SJCRH30 (cell line): ENCODE measurements at regions not wholly inside any gene's neighbourhood (a gene's known extent, or its start where the extent isn't known, plus 50 kb on each side); places are given as distances from the start of the nearest gene placed in this dataset.

Source experiments
- DNase-seq, 2 experiments: peaks; one replicate each; pipeline ENCODE4 v3.0.0-alpha.2; 2015 to 2020
- H3K27ac ChIP-seq: fragments of 250-450 bp; sonication (Bioruptor Pico); 2 replicates; pipeline ENCODE4 v1.5.1; 2020; ENCODE audit warnings: mild to moderate bottlenecking, moderate library complexity
- H3K27me3 ChIP-seq: fragments of 250-450 bp; sonication (Bioruptor Pico); 2 replicates; pipeline ENCODE4 v1.5.1; 2020; ENCODE audit warnings: mild to moderate bottlenecking, moderate library complexity
- H3K36me3 ChIP-seq: fragments of 250-450 bp; sonication (Bioruptor Pico); 2 replicates; pipeline ENCODE4 v1.5.1; 2020; ENCODE audit warnings: mild to moderate bottlenecking, moderate library complexity
- H3K4me1 ChIP-seq: fragments of 250-450 bp; sonication (Bioruptor Pico); 2 replicates; pipeline ENCODE4 v1.5.1; 2020; ENCODE audit warnings: mild to moderate bottlenecking, moderate library complexity
- H3K4me3 ChIP-seq: fragments of 250-450 bp; sonication (Bioruptor Pico); 2 replicates; pipeline ENCODE4 v1.5.1; 2020; ENCODE audit warnings: mild to moderate bottlenecking, moderate library complexity
- H3K9me3 ChIP-seq: fragments of 250-450 bp; sonication (Bioruptor Pico); replicated peaks from 2 replicates; pipeline ENCODE4 v1.5.1; 2020; ENCODE audit warnings: mild to moderate bottlenecking, moderate library complexity

DNA sequence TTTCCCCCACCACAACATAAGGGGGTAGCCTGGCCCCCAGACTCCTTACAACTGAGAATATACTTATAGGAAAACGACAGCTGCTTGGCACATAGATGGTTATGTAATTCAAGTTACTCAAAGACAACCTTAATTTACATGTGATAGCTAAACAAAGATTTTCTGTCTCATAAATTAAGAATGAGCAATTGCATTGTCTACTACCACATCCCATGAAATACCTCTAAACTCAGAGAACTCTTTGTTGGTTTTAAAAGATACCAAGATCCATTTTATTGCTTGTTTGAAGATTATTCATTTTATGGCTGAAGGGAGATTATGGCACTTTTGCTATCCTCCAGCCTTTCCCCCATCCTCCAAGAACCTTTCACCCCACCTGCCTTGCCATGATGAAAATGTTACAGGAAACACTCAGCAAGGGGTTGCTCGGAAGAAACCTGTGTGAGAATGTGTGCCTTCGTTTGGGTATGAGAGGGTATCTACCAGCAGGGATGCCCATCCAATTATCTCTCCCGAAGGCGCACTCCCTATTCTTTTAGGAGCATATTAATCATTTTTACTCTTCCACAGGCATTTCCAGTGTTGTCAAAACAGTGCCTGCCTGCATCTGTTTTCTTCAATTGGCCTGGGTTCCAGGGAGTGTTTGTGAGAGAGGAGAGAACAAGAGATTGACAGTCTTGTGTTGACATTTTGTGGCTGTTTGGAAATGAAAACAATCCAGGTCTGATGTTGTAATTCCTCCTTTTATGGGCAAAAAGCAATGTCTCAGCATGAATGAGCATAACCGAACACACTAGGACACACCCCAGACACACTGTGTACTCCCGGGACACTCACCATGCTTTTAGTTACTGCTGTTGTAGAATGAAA, 208.0 kb upstream of the ANKRD55 start:
- Histone ChIP-seq H3K27ac (no peak overlapping the region), H3K36me3 (no peaks in the 10 kb centered on the region), H3K9me3 (no peaks in the 10 kb centered on the region), H3K4me1 (no peaks in the 10 kb centered on the region), H3K4me3 (no peak overlapping the region), H3K27me3 (no peaks in the 10 kb centered on the region)
- no peak for DNase-seq

DNA sequence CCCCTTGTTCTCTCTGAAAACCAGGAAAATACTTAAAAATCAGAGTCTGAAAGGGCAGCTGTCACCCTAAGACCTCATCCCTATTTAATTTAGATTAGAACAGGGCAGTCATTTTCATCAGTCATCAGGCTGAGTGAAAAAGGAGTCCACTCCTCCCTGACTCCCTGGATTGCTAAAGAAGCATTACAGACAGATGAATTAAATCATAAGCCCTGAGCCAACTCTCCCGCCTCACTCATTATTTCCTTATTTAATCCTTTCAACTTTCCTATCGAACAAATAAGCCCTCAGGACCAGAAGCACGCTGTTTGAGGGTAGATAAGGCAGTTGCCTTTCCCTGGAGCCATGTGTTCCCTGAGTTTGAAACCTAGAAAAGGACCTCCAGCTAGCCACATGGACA, 201.9 kb upstream of the ANKRD55 start:
- Histone ChIP-seq H3K27me3 (no peaks in the 10 kb centered on the region), H3K4me3 (no peak overlapping the region), H3K4me1 (no peaks in the 10 kb centered on the region), H3K9me3 (no peaks in the 10 kb centered on the region), H3K36me3 (no peaks in the 10 kb centered on the region), H3K27ac (no peak overlapping the region)
- no peak for DNase-seq

DNA sequence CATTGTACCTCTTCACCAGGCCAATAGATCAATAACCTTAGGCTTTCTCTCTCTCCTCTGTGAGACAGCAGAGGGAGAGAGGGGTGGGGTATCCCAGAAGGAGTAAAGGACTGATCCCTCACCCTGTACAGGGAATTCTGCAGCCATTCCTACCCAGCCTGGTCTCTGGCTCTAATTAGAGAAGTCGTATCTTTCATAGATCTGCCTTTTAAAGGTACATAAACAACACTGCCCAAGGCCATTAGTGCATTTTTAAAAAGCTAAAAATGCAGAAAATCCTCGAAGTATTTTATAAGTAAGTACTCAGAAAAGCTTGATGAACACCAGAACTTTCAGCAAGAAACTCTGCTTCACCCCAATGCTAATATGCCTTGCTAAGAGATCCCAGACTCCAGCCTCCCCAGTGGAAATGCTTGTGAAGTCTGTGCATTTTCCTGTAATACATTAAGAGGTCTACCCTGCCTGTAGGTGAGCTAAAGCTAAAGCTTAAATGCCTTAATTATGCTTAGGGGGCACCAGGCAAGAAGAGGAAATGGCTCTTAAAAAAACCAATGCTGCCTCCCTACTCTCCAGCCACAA, 200.0 kb upstream of the ANKRD55 start:
- Histone ChIP-seq H3K27me3 (no peaks in the 10 kb centered on the region), H3K4me1 (no peaks in the 10 kb centered on the region), H3K9me3 (no peaks in the 10 kb centered on the region), H3K27ac (no peak overlapping the region), H3K36me3 (no peaks in the 10 kb centered on the region), H3K4me3 (no peak overlapping the region)
- DNase-seq, result no peak

DNA sequence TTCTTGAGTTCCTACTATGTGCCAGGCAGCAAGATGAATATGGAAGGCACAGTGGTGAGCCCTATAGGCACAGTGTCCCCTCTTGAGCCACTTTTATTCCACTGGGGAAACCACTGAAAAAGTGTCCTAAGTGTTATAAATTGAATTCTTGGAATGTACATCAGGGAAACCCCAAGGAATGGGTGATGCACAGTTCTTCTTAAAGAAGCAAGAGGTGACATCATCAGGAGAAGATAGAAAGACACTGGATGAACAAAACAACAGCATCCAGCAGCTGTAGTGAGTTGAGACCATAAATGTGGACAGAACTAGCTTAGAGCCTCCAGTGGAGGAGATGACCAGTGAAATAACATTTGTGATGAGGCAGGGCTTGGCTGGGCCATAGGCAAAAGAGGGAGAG, 199.2 kb upstream of the ANKRD55 start:
- H3K9me3 ChIP-seq, result no peaks in the 10 kb centered on the region
- no peak for DNase-seq
- H3K4me3 ChIP-seq, result no peak overlapping the region
- H3K27ac ChIP-seq, result no peak overlapping the region
- H3K36me3 ChIP-seq, result no peaks in the 10 kb centered on the region
- no peaks in the 10 kb centered on the region for H3K27me3 ChIP-seq
- no peaks in the 10 kb centered on the region for H3K4me1 ChIP-seq

DNA sequence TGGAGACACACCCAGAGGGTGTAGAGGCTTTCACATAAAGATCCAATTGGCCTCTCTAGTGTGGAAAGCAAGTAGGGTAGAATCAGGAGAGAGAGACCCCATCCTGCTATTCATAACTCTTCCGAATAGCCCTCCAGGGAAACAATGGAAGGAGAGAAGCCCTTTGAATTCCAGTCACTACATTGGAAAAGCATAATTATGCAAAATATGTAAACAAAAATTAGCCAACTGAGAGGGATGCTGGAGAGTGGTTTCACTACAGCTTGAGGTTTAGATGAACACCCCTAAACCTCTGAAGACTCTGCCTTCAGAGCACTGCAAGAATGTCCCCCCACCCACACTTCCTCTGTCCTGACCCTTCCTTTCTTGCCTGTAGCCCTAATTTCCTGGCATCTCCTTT, 197.3 kb upstream of the ANKRD55 start:
- Histone ChIP-seq H3K36me3 (no peaks in the 10 kb centered on the region), H3K4me3 (no peak overlapping the region), H3K9me3 (no peaks in the 10 kb centered on the region), H3K27ac (no peak overlapping the region), H3K27me3 (no peaks in the 10 kb centered on the region), H3K4me1 (no peaks in the 10 kb centered on the region)
- DNase-seq, result no peak

DNA sequence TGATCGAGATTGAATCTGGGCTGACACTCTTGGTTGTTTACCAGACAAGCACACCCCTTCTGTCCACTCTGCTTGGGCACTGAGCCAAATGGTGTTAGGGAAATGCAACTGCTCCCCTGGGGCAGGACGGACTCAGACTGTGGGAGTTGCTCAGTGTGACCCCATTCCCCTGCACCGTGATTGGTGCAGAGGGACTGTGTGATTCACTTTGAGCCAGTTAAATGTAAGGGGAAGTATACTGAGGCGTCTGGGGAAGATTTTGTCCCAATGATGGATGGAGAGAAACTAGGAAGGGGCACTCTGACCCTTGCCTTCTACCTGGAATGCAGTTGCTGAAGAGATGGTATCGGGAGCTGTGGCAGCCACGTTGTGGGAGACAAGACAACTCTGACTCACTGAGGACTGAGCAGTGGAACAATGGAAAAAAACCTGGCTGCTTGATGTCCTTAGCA, 196.0 kb upstream of the ANKRD55 start:
- no peak overlapping the region for H3K27ac ChIP-seq
- H3K27me3 ChIP-seq, result no peaks in the 10 kb centered on the region
- H3K4me1 ChIP-seq, result no peaks in the 10 kb centered on the region
- H3K4me3 ChIP-seq, result no peak overlapping the region
- H3K9me3 ChIP-seq, result no peaks in the 10 kb centered on the region
- peak; percentile 45 to 61 for DNase-seq
- H3K36me3 ChIP-seq, result no peaks in the 10 kb centered on the region

DNA sequence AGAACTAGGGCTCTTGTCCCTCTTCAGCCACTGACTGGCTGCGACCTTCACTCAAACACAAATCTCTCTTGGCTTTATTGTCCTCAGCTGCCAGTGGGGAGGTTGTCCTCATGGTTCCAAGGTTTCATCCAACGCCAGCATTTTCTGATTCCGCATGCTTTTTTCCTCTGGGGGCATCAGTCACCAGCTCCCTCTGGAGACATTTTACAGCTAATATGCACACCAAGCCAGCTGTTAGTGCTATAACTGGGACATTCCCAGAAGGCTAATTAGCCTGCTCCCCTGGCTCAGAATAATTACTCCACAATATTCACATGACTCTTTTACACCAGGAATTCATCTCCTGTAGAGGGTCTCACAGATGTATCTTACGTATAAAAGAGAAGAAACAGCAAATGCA, 193.6 kb upstream of the ANKRD55 start:
- H3K4me3 ChIP-seq, result no peak overlapping the region
- no peak for DNase-seq
- H3K9me3 ChIP-seq, result no peaks in the 10 kb centered on the region
- H3K27ac ChIP-seq, result no peak overlapping the region
- no peaks in the 10 kb centered on the region for H3K36me3 ChIP-seq
- H3K27me3 ChIP-seq, result no peaks in the 10 kb centered on the region
- no peaks in the 10 kb centered on the region for H3K4me1 ChIP-seq

DNA sequence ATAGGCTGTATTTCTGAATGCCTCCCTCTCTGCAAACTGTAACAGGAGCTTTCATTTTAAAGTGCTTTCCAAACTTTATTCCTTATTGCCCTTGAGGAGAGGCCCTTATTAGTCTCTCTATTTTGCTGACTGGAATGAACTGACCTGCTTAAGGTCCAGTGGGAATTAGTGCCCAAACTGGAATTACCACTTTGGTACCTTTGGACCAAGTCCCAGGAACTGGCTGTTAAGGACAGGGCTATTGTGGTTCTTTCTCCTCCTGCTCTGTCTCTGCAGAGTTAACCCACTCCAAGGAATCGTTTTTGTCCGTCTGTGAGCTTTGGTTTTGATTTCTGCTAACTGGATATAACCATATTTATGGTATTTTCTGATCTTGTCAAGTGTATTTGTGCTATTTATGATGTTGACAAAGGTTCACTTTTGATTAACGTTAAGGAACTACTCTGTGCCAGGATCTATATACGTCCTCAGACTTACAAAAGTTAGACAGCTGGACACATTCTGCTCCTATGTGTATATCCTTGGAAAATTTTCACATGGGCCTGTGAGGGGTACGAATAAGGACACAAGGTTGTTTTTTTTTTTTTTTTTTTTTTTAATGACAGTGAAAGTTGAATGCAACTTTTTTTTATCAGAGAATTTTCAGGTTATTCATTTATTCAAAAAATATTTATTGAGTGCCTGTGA, 189.1 kb upstream of the ANKRD55 start:
- Histone ChIP-seq H3K27ac (no peak overlapping the region), H3K4me1 (no peaks in the 10 kb centered on the region), H3K4me3 (no peak overlapping the region), H3K36me3 (no peaks in the 10 kb centered on the region), H3K27me3 (0 out of 2 replicates have a peak, but pooled peaks cover 2% of the 10 kb centered on the region), H3K9me3 (no peaks in the 10 kb centered on the region)
- no peak for DNase-seq

DNA sequence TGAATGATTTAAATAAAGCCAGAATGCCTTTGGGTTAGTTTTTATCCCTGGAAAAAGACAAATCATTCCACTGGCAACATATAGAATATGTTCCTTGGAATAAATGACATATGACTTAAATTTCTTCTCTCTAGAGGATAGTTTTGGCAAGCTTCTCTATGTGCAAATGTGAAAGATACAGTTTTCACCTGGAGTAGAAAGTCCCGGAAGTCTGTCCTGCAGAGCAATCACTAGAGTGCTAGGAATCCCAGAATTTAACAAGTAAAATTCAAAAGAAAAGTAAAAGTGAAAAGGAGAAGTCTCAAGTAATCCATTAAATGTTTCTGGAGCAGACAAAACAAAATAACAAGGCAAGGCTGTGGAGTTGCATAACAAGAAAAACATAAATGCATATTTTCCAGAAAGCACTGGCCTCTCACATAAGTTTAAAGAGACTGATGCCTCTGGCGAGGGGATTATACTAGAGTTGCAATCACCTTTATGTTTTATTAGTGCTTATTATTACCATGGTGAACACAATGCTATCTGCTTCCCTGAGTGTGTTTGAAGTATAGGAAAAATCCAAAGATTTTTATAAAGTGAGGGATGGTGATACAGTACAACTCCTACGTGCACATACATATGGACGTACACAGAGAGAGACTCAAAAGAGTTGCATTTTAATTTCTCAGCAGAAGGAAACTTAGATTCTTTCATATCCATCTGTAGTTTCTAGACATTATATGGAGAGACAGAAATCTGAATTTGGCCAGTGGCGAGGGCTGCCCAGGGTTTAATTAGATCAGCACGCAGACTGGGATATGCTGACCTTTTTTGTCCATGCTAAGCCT, 188.3 kb upstream of the ANKRD55 start:
- H3K4me3 ChIP-seq, result no peak overlapping the region
- H3K9me3 ChIP-seq, result no peaks in the 10 kb centered on the region
- no peak for DNase-seq
- H3K36me3 ChIP-seq, result no peaks in the 10 kb centered on the region
- H3K27ac ChIP-seq, result no peak overlapping the region
- H3K27me3 ChIP-seq, result 0 out of 2 replicates have a peak, but pooled peaks cover 2% of the 10 kb centered on the region
- H3K4me1 ChIP-seq, result no peaks in the 10 kb centered on the region

DNA sequence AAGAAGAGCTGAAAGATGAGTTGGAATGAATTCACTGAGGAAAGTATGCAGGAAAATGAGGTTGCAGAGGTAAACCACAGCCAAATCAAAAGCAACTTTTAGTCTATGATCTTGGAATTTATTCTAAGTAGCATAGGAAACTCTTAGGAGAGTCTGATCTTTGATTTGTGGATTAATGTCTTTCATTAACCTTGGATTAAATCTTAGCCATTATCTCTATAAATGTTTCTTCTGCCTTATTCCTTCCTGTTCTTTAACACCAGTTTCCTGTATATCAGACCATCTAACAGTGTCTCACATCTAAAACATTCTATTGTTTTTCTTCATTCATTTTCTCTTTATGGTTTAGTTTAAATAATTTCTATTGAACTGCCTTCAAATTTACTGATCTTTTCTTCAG, 187.2 kb upstream of the ANKRD55 start:
- Histone ChIP-seq H3K9me3 (no peaks in the 10 kb centered on the region), H3K27ac (no peak overlapping the region), H3K27me3 (0 out of 2 replicates have a peak, but pooled peaks cover 2% of the 10 kb centered on the region), H3K36me3 (no peaks in the 10 kb centered on the region), H3K4me1 (no peaks in the 10 kb centered on the region), H3K4me3 (no peak overlapping the region)
- DNase-seq, result no peak

DNA sequence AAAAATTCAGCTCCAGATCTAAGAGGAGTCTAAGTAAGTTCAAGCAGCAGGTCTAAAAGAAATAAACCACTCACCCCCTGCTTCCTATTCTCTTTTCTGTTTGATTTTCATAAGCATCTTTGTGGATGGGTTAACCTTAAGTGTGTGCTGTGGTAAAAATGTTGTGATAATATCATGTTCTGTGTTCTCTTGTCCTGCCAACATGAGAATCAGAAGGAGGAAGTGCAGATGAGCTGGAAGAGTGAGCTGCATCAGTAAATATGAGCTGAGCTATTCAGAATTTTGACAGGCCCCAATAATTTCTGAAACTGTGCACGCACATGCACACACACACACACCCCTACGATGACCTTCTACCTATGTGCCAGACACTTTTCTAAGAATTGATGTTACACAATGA, 186.5 kb upstream of the ANKRD55 start:
- H3K27ac ChIP-seq, result no peak overlapping the region

DNA sequence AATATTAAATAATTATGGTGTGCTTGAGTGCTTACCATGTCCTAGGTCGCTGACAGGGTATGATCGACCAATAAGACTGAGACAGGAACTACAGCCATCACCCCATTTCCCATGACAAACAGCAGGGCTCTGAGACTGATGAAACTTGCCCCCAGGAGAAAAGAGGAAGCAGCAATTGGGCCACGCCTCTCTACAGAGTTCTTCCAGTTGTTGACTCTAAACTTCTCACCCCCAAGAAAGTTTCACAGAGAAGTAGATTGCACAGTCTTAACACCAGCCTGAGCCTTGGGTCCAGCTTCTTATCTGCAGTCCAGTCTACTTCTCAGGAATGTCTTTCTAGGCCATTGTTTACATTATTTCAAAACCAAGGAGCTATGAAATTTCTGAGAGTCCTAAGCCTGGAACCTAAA, 182.2 kb upstream of the ANKRD55 start:
- Histone ChIP-seq H3K36me3 (no peaks in the 10 kb centered on the region), H3K27me3 (0 out of 2 replicates have a peak, but pooled peaks cover 2% of the 10 kb centered on the region), H3K9me3 (no peaks in the 10 kb centered on the region), H3K4me1 (no peaks in the 10 kb centered on the region), H3K27ac (no peak overlapping the region), H3K4me3 (no peak overlapping the region)
- DNase-seq, result no peak

More for the DNA sequence above, 186.5 kb upstream of the ANKRD55 start:
- Histone ChIP-seq H3K36me3 (no peaks in the 10 kb centered on the region), H3K9me3 (no peaks in the 10 kb centered on the region), H3K4me1 (no peaks in the 10 kb centered on the region), H3K4me3 (no peak overlapping the region), H3K27me3 (0 out of 2 replicates have a peak, but pooled peaks cover 2% of the 10 kb centered on the region)
- DNase-seq, result no peak

DNA sequence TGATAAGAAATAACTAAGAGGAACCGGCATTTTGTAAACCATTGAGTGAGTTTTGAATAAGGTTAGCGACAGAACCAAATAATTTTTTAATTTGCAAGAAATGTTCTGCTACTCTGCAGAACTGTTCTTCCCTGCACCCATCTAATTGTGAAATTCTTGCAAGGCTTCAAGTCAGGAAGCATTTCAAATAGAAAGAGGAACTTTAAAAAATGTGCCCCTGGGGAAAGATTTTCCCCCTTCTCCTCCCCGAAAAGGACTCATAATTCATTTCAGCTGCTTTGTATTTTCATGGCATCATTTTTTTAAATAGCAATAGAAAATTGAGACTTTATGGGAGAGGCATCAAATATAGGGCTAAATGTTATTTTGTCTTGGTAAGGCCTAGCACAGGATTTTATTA, 180.9 kb upstream of the ANKRD55 start:
- Histone ChIP-seq H3K27ac (no peak overlapping the region), H3K4me3 (no peak overlapping the region), H3K4me1 (peaks cover 6% of the 10 kb centered on the region; the same call in 1 of the 2 replicates), H3K9me3 (no peaks in the 10 kb centered on the region), H3K36me3 (no peaks in the 10 kb centered on the region), H3K27me3 (0 out of 2 replicates have a peak, but pooled peaks cover 2% of the 10 kb centered on the region)
- no peak for DNase-seq

DNA sequence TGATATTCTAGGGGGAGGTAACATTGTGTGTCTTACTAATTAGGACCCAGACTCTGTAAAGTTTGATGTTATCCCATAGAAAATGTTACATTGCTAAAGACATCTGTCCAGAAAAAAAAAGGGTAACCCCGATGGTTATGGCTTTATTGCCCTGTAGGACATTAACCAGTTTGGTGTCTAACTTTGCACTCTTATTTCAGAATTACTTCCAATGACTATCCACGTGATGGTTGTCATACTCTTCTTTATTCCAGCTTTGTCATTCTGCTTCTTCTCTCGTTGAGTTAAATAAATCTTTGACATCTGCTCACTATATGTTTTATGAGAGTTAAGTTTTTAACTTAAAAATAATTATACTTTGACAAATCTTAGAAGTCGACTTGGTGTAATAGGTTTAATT, 180.4 kb upstream of the ANKRD55 start:
- peaks cover 9% of the 10 kb centered on the region; the same call in 1 of the 2 replicates for H3K4me1 ChIP-seq
- no peak overlapping the region for H3K27ac ChIP-seq
- no peak overlapping the region for H3K4me3 ChIP-seq

More for the DNA sequence above, 180.4 kb upstream of the ANKRD55 start:
- Histone ChIP-seq H3K9me3 (no peaks in the 10 kb centered on the region), H3K36me3 (no peaks in the 10 kb centered on the region), H3K27me3 (0 out of 2 replicates have a peak, but pooled peaks cover 2% of the 10 kb centered on the region)
- DNase-seq, result no peak
